Fibroblast of villous mesenchyme (primary cell): ENCODE measurements at regions not wholly inside any gene's neighbourhood (a gene's known extent, or its start where the extent isn't known, plus 50 kb on each side); places are given as distances from the start of the nearest gene placed in this dataset.

Experiments used
- DNase-seq: peaks from one replicate; pipeline ENCODE4 v3.0.0-alpha.2; 2010; ENCODE audit warnings: low read depth
- H3K4me3 ChIP-seq: 2 replicates; pipeline ENCODE4 v1.5.1; 2011; ENCODE audit warnings: low read depth, mild to moderate bottlenecking, low read length
- CTCF ChIP-seq: IDR thresholded peaks from 2 replicates; pipeline ENCODE4 v1.5.1; 2012; ENCODE audit warnings: low read depth, mild to moderate bottlenecking, low read length; ENCODE audit not compliant: insufficient read depth

- no peak for TF ChIP-seq CTCF
Measured at GRCh38 chr6:80482056-80482455, 375.6 kb downstream of the BCKDHB start.

GRCh38 chr6:80480421-80481157, 374.1 kb downstream of the BCKDHB start:
- DNase-seq: no peak
- no peak for TF ChIP-seq CTCF
- no peak overlapping the region for H3K4me3 ChIP-seq

More at GRCh38 chr6:80482056-80482455, 375.6 kb downstream of the BCKDHB start:
- DNase-seq: no peak
- no peak overlapping the region for H3K4me3 ChIP-seq

GRCh38 chr6:80478030-80478429, 371.6 kb downstream of the BCKDHB start:
- no peak for TF ChIP-seq CTCF
- peak; percentile 10 for DNase-seq
- H3K4me3 ChIP-seq: no peak overlapping the region

- TF ChIP-seq CTCF: no peak
- no peak overlapping the region for H3K4me3 ChIP-seq
- peak; percentile 74 for DNase-seq
Measured at GRCh38 chr6:80477591-80477990, 371.1 kb downstream of the BCKDHB start.

GRCh38 chr6:80472271-80472670, 365.8 kb downstream of the BCKDHB start:
- no peak for DNase-seq
- no peak overlapping the region for H3K4me3 ChIP-seq
- TF ChIP-seq CTCF: no peak

- TF ChIP-seq CTCF: no peak
- no peak overlapping the region for H3K4me3 ChIP-seq
- DNase-seq: no peak
Measured at GRCh38 chr6:80469977-80470376, 363.5 kb downstream of the BCKDHB start.

GRCh38 chr6:80468398-80468797, 361.9 kb downstream of the BCKDHB start:
- no peak for TF ChIP-seq CTCF
- no peak overlapping the region for H3K4me3 ChIP-seq
- no peak for DNase-seq
